HTR-8/SVneo (cell line): ENCODE measurements at regions not wholly inside any gene's neighbourhood (a gene's known extent, or its start where the extent isn't known, plus 50 kb on each side); places are given as distances from the start of the nearest gene placed in this dataset.
"Not testable (repeated sequence)": the region's sequence is repeated elsewhere in the genome, so short reads cannot be mapped to it uniquely, and the experiment has no call there.

Source experiments
- DNase-seq: peaks from one replicate; pipeline ENCODE4 v3.0.0; 2011; ENCODE audit warnings: low spot score, mixed read lengths; ENCODE audit not compliant: insufficient read length
- FAIRE-seq: peaks from 2 replicates; lab custom pipeline; 2011; peaks lifted over from hg19 to GRCh38; lab: Jason Lieb, UNC

GRCh38 chr3:146382386-146382785 is 87.0 kb downstream of the PLSCR2 start:
- DNase-seq (peak; percentile 2), FAIRE-seq (no peak)

GRCh38 chr3:146380046-146380445 is 89.3 kb downstream of the PLSCR2 start:
- no peak for FAIRE-seq
- DNase-seq: no peak

- no peak for FAIRE-seq
- DNase-seq: no peak
Observed at GRCh38 chr3:146375219-146375618, 94.1 kb downstream of the PLSCR2 start.

- FAIRE-seq: no peak
- no peak for DNase-seq
Observed at GRCh38 chr3:146374146-146374545, 95.2 kb downstream of the PLSCR2 start.

- FAIRE-seq (no peak), DNase-seq (no peak)
Observed at GRCh38 chr3:146371902-146372301, 97.5 kb downstream of the PLSCR2 start.

- FAIRE-seq (no peak), DNase-seq (no peak)
Observed at GRCh38 chr3:146368882-146369523, 100.4 kb downstream of the PLSCR2 start.

GRCh38 chr3:146359841-146360240 is 108.9 kb upstream of the PLSCR4 start:
- FAIRE-seq: no peak
- DNase-seq: no peak

GRCh38 chr3:146354421-146354820 is 103.5 kb upstream of the PLSCR4 start:
- not testable (repeated sequence) for DNase-seq, FAIRE-seq

- FAIRE-seq (no peak), DNase-seq (no peak)
Observed at GRCh38 chr3:146350852-146351251, 99.9 kb upstream of the PLSCR4 start.

GRCh38 chr3:146345900-146346299 is 95.0 kb upstream of the PLSCR4 start:
- FAIRE-seq: no peak

GRCh38 chr3:146343551-146343950 is 92.6 kb upstream of the PLSCR4 start:
- FAIRE-seq: no peak

More at GRCh38 chr3:146345900-146346299, 95.0 kb upstream of the PLSCR4 start:
- no peak for DNase-seq

GRCh38 chr3:146342989-146343388 is 92.1 kb upstream of the PLSCR4 start:
- FAIRE-seq: no peak
- DNase-seq: no peak

More at GRCh38 chr3:146343551-146343950, 92.6 kb upstream of the PLSCR4 start:
- DNase-seq: no peak

- no peak for FAIRE-seq
Observed at GRCh38 chr3:146339349-146339748, 88.4 kb upstream of the PLSCR4 start.

GRCh38 chr3:146337991-146338390 is 87.1 kb upstream of the PLSCR4 start:
- DNase-seq: no peak
- no peak for FAIRE-seq

More at GRCh38 chr3:146339349-146339748, 88.4 kb upstream of the PLSCR4 start:
- DNase-seq: no peak

- no peak for FAIRE-seq
- no peak for DNase-seq
Observed at GRCh38 chr3:146335386-146335785, 84.5 kb upstream of the PLSCR4 start.

- no peak for DNase-seq
- peak; percentile 23 for FAIRE-seq
Observed at GRCh38 chr3:146334151-146334550, 83.2 kb upstream of the PLSCR4 start.

- DNase-seq (no peak), FAIRE-seq (no peak)
Observed at GRCh38 chr3:146331967-146332366, 81.1 kb upstream of the PLSCR4 start.

- FAIRE-seq (no peak), DNase-seq (peak; percentile 60)
Observed at GRCh38 chr3:146326875-146327543, 76.1 kb upstream of the PLSCR4 start.

- DNase-seq (no peak), FAIRE-seq (no peak)
Observed at GRCh38 chr3:146325170-146325569, 74.3 kb upstream of the PLSCR4 start.

GRCh38 chr3:146322216-146322817 is 71.4 kb upstream of the PLSCR4 start:
- DNase-seq (no peak), FAIRE-seq (no peak)

- DNase-seq: no peak
- no peak for FAIRE-seq
Observed at GRCh38 chr3:146314871-146315270, 64.0 kb upstream of the PLSCR4 start.
